ENCODE measurements at regions not wholly inside any gene's neighbourhood (a gene's known extent, or its start where the extent isn't known, plus 50 kb on each side); places are given as distances from the start of the nearest gene placed in this dataset.

DNA sequence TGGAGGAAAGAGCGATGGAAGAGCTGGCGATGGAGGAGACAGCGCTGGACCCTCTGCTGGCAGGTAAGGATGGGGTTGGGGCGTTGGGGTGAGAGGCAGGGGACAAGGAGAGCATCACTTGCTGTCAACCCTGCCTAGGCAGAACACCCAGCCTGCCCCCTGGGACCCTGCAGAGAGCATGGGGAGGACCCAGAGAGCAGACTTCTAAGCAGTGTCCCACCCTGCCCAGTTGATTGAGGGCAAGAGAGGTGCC lies 111.6 kb upstream of the ANO1 start (continued):
- TF ChIP-seq GTF2F1 (IDR thresholded peaks at IDR 0.05; ENCODE audit: borderline replicate concordance, low read depth, low read length) (no peak), SIRT6 (IDR thresholded peaks at IDR 0.05; ENCODE audit: low read length) (no peak), ZNF274 (IDR thresholded peaks at IDR 0.05; ENCODE audit: borderline replicate concordance, extremely low read depth, low read length) (no peak), TAF1 (IDR thresholded peaks at IDR 0.05; ENCODE audit: low read depth, low read length) (no peak), EGR1 (IDR thresholded peaks at IDR 0.05; ENCODE audit: borderline replicate concordance, low read depth, low read length) (no peak), POU5F1 (IDR thresholded peaks at IDR 0.05; ENCODE audit: low read depth, low read length) (no peak)
- TF ChIP-seq, protein P1, sequence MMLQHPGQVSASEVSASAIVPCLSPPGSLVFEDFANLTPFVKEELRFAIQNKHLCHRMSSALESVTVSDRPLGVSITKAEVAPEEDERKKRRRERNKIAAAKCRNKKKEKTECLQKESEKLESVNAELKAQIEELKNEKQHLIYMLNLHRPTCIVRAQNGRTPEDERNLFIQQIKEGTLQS (IDR thresholded peaks at IDR 0.05; ENCODE audit: insufficient read depth, low read depth, low read length) = no peak
